GM23248 (cell line): ENCODE measurements at regions not wholly inside any gene's neighbourhood (a gene's known extent, or its start where the extent isn't known, plus 50 kb on each side); places are given as distances from the start of the nearest gene placed in this dataset.

Experiments
- EZH2 ChIP-seq: fragments of 200-600 bp; sonication (generic); IDR thresholded peaks from 2 replicates; pipeline ENCODE4 v1.6.1; 2018; ENCODE audit warnings: antibody characterized with exemption, mild to moderate bottlenecking; ENCODE audit not compliant: insufficient read depth, poor library complexity, severe bottlenecking
- EZH2phosphoT487 ChIP-seq: fragments of 200-600 bp; sonication (generic); IDR thresholded peaks from 2 replicates; pipeline ENCODE4 v1.6.1; 2018; ENCODE audit warnings: antibody characterized with exemption, moderate library complexity, mild to moderate bottlenecking, low read depth; ENCODE audit not compliant: insufficient read depth

- TF ChIP-seq EZH2 (no peak), EZH2phosphoT487 (no peak)
These were observed 136.3 kb downstream of the ZNF330 start for GRCh38 chr4:141356963-141357335.
